Lower leg skin (tissue), 4 donors: ENCODE measurements at regions not wholly inside any gene's neighbourhood (a gene's known extent, or its start where the extent isn't known, plus 50 kb on each side); places are given as distances from the start of the nearest gene placed in this dataset.

Experiments used
- DNase-seq, 2 donors: peaks; one replicate each; pipeline ENCODE4 v3.0.0-alpha.2; 2019; ENCODE audit warnings: low spot score in 2 of 2
- H3K4me3 ChIP-seq: fragments of 200-600 bp; sonication (generic); 2 replicates; pipeline ENCODE4 v1.5.1; 2017; ENCODE audit warnings: mild to moderate bottlenecking, low read depth; ENCODE audit not compliant: poor library complexity, severe bottlenecking
- POLR2A ChIP-seq, 2 donors: fragments of 450-650 bp; IDR thresholded peaks; one replicate each; pipeline ENCODE4 v1.6.1; 2016 to 2017; ENCODE audit warnings: antibody characterized with exemption in 2 of 2, mild to moderate bottlenecking in 1 of 2, moderate library complexity in 1 of 2
- WGBS, 2 donors: methylation state at CpG; one replicate each; pipeline ENCODE4 v1.1.5; 2018; 5-methylcytosine and 5-hydroxymethylcytosine counted together
- intact Hi-C: fragments of 100-400 bp; cut with DNase I; formaldehyde crosslinking; loops from one replicate; pipeline ENCODE4 v1.15.0; 2023; ENCODE audit warnings: low total_unique reads
- TF ChIP-seq, protein P1 (sequence below), 3 donors: fragments of 450-650 bp; IDR thresholded peaks; one replicate each; pipeline ENCODE4 v1.5.1; 2016; ENCODE audit warnings: antibody characterized with exemption in 3 of 3, mild to moderate bottlenecking in 3 of 3, moderate library complexity in 2 of 3

GRCh38 chr4:26226629-26227376 lies 94.0 kb upstream of the RBPJ start:
- WGBS, 2 donors = 79 to 89% methylated on average over 5 of the region's 5 CpGs
- intact Hi-C loops = no loop called here
- DNase-seq = no peak
- TF ChIP-seq, protein P1, sequence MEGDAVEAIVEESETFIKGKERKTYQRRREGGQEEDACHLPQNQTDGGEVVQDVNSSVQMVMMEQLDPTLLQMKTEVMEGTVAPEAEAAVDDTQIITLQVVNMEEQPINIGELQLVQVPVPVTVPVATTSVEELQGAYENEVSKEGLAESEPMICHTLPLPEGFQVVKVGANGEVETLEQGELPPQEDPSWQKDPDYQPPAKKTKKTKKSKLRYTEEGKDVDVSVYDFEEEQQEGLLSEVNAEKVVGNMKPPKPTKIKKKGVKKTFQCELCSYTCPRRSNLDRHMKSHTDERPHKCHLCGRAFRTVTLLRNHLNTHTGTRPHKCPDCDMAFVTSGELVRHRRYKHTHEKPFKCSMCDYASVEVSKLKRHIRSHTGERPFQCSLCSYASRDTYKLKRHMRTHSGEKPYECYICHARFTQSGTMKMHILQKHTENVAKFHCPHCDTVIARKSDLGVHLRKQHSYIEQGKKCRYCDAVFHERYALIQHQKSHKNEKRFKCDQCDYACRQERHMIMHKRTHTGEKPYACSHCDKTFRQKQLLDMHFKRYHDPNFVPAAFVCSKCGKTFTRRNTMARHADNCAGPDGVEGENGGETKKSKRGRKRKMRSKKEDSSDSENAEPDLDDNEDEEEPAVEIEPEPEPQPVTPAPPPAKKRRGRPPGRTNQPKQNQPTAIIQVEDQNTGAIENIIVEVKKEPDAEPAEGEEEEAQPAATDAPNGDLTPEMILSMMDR (IDR thresholded peaks at IDR 0.05) = no peak
- no peak for TF ChIP-seq POLR2A (IDR thresholded peaks at IDR 0.05)
- H3K4me3 ChIP-seq = no peak overlapping the region

GRCh38 chr4:26227601-26228229 lies 93.1 kb upstream of the RBPJ start:
- no peak overlapping the region for H3K4me3 ChIP-seq
- 89 to 90% methylated on average over 15 of the region's 15 CpGs for WGBS, 2 donors
- no peak for DNase-seq
- no peak for TF ChIP-seq POLR2A (IDR thresholded peaks at IDR 0.05)
- TF ChIP-seq, protein P1 (IDR thresholded peaks at IDR 0.05) = no peak
- intact Hi-C loops = no loop called here

GRCh38 chr4:26228883-26229282 lies 91.9 kb upstream of the RBPJ start:
- H3K4me3 ChIP-seq = no peak overlapping the region
- TF ChIP-seq, protein P1 (IDR thresholded peaks at IDR 0.05) = no peak
- no peak for TF ChIP-seq POLR2A (IDR thresholded peaks at IDR 0.05)
- intact Hi-C loops = no loop called here
- WGBS, 2 donors = 97 to 100% methylated on average over 2 of the region's 2 CpGs
- DNase-seq = no peak

DNA sequence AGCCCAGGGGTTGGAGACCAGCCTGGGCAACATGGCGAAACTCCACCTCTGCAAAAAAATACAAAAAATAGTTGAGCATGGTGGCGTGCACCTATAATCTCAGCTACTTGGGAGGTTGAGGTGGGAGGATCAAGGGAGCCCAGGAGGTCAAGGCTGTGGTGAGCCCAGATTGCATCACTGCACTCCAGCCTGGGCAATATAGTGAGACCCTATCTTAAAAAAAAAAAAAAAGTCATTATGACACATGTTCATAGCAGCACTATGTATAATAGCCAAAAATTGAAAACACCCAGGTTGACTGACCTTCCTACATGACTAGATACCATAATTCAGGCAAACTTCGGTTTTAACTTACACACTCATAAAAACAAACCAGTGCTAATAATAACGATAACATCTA lies 90.8 kb upstream of the RBPJ start:
- WGBS, 2 donors = 76 to 81% methylated on average over 4 of the region's 4 CpGs

DNA sequence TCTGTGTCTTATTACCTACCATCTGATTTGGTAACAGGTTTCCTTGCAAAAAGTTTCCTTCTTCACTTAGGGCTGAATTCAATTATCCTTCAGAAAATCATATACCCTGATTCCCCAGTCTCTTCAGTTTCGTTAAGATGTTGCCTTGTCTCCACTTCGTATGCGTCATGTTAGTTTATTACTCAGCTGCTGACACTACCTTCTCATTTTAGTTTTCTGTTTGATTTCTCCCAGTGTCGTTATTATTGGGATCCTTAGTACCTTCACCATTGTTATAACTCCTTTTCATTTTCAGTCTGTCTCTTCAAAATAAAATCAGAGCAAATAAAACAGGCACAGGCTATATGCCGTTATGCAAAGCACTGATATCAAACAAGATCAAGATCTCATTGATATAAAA lies 87.5 kb upstream of the RBPJ start:
- 82% methylated on average over 5 of the region's 5 CpGs for WGBS, 2 donors
- DNase-seq = no peak
- intact Hi-C loops = no loop called here
- TF ChIP-seq POLR2A (IDR thresholded peaks at IDR 0.05) = no peak
- TF ChIP-seq, protein P1 (IDR thresholded peaks at IDR 0.05) = no peak
- H3K4me3 ChIP-seq = no peak overlapping the region

More for the DNA sequence above, 90.8 kb upstream of the RBPJ start:
- no peak overlapping the region for H3K4me3 ChIP-seq
- intact Hi-C loops = no loop called here
- TF ChIP-seq, protein P1 (IDR thresholded peaks at IDR 0.05) = no peak
- TF ChIP-seq POLR2A (IDR thresholded peaks at IDR 0.05) = no peak
- DNase-seq = no peak
